ENCODE measurements at regions not wholly inside any gene's neighbourhood (a gene's known extent, or its start where the extent isn't known, plus 50 kb on each side); places are given as distances from the start of the nearest gene placed in this dataset.

DNA sequence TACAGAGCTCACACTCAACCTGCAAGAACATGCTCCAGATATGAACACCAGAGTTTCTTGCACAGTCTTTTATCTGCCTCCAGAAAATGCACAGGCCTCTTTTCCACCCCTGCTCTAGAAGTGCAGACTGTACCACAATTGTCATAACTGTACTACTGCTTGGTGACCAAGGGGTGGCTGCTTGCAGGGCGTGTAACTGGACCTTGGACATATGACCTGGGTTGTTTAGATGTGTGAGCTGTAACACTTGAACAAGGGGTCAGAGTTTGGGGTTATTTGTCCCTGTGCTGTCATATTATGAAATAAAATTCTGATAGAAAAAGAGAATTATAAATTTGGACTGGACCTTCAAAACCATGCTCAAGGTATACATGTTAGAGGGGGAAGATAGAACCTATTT is 1185.5 kb downstream of the FAM181B start:
- no peak for TF ChIP-seq CTCF (IDR thresholded peaks at IDR 0.05)
- TF ChIP-seq KDM1A (IDR thresholded peaks at IDR 0.05; ENCODE audit: low read depth): no peak
- no peak for TF ChIP-seq ELK1 (IDR thresholded peaks at IDR 0.05; ENCODE audit: low read depth, low read length)
- no peak for TF ChIP-seq JUN (IDR thresholded peaks at IDR 0.05)
- TF ChIP-seq RAD21 (conservative IDR thresholded peaks at IDR 0.05 in 1 of 2, IDR thresholded peaks at IDR 0.05 in 1 of 2): no peak
- TF ChIP-seq, protein P1, sequence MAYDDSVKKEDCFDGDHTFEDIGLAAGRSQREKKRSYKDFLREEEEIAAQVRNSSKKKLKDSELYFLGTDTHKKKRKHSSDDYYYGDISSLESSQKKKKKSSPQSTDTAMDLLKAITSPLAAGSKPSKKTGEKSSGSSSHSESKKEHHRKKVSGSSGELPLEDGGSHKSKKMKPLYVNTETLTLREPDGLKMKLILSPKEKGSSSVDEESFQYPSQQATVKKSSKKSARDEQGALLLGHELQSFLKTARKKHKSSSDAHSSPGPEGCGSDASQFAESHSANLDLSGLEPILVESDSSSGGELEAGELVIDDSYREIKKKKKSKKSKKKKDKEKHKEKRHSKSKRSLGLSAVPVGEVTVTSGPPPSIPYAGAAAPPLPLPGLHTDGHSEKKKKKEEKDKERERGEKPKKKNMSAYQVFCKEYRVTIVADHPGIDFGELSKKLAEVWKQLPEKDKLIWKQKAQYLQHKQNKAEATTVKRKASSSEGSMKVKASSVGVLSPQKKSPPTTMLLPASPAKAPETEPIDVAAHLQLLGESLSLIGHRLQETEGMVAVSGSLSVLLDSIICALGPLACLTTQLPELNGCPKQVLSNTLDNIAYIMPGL (CRISPR knock-in tag; IDR thresholded peaks at IDR 0.05; ENCODE audit: borderline replicate concordance): no peak
- TF ChIP-seq MAFK (IDR thresholded peaks at IDR 0.05; ENCODE audit: partially characterized antibody): no peak
- no peak for TF ChIP-seq PHF8 (IDR thresholded peaks at IDR 0.05; ENCODE audit: borderline replicate concordance, low read depth)
- TF ChIP-seq USF2 (IDR thresholded peaks at IDR 0.05): no peak
- TF ChIP-seq EP300 (IDR thresholded peaks at IDR 0.05): no peak
- no peak for TF ChIP-seq RFX5 (IDR thresholded peaks at IDR 0.05)
- no peak for TF ChIP-seq TP53 (CRISPR knock-in tag; IDR thresholded peaks at IDR 0.05)
- TF ChIP-seq CHD2 (IDR thresholded peaks at IDR 0.05; ENCODE audit: low read length, partially characterized antibody): no peak
